ENCODE measurements at regions not wholly inside any gene's neighbourhood (a gene's known extent, or its start where the extent isn't known, plus 50 kb on each side); places are given as distances from the start of the nearest gene placed in this dataset.

DNA sequence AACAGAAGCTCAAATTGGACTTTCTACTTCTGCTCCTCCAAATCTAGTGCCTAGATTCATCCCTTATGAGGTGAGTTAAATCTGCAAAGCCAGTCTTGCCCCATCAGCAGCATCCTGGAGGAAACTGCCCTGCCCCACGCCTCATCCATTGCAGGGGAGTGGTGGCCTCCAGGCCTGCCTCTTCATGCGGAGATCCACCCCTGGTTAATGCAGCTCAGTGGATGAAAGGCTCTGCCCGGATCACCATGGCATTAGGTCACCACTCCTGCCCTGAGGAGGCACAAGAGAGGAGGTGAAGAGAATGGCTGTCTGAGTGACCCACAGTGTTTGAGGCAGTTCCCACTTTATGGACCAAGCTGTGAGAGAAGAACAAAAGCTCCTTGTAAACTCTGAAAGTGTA is 218.1 kb downstream of the C12orf75 start:
- CTCF ChIA-PET (ENCODE audit: low intra/inter-chr PET ratio, low total read pairs): no interaction called here
- no peaks in the 10 kb centered on the region for H3K36me3 ChIP-seq (replicated peaks in 1 of 2; ENCODE audit: control insufficient read depth in 1 of 2, insufficient read depth in 2 of 2, low read length in 2 of 2)
- WGBS (ENCODE audit: low lambda C conversion rate): 10% methylated on average over 2 of the region's 3 CpGs
- ATAC-seq (no peak), FAIRE-seq (no peak), DNase-seq (ENCODE audit: low spot score) (no peak)
- no peaks in the 10 kb centered on the region for H3K4me1 ChIP-seq (ENCODE audit: insufficient read depth, low read length)
- no peaks in the 10 kb centered on the region for H3K9me3 ChIP-seq (ENCODE audit: low read length)
- BruUV-seq (replicated peaks): no TSS peak
- in situ Hi-C loops (cut with HindIII; ENCODE audit: extremely low pct_ligation_motif_present, low pct_unique_long_range_greater_than_20kb): no loop called here
- no peak overlapping the region for H3K9ac ChIP-seq (ENCODE audit: insufficient read depth, low read depth, low read length)
- intact Hi-C loops (cut with micrococcal nuclease; ENCODE audit: unreplicated experiment): no loop called here
- POLR2A ChIA-PET: no interaction called here
- no peak overlapping the region for H3K4me2 ChIP-seq (ENCODE audit: low read depth, low read length)
- TF ChIP-seq STAG1 (CRISPR knock-in tag; IDR thresholded peaks at IDR 0.05) (no peak), BHLHE40 (IDR thresholded peaks at IDR 0.05; ENCODE audit: low read length) (no peak), GPN1 (CRISPR knock-in tag; IDR thresholded peaks at IDR 0.05; ENCODE audit: borderline replicate concordance) (no peak), SRF (IDR thresholded peaks at IDR 0.05; ENCODE audit: low read depth, low read length) (no peak), HDAC1 (CRISPR knock-in tag; IDR thresholded peaks at IDR 0.05) (no peak), ZNF788 (CRISPR knock-in tag; IDR thresholded peaks at IDR 0.05; ENCODE audit: borderline replicate concordance) (no peak), SNAPC2 (CRISPR knock-in tag; IDR thresholded peaks at IDR 0.05) (no peak), ZNF329 (CRISPR knock-in tag; IDR thresholded peaks at IDR 0.05; ENCODE audit: low read depth) (no peak), MYNN (CRISPR knock-in tag; IDR thresholded peaks at IDR 0.05; ENCODE audit: low read depth) (no peak), NFKB2 (CRISPR knock-in tag; IDR thresholded peaks at IDR 0.05; ENCODE audit: borderline replicate concordance) (no peak)
- TF ChIP-seq, protein P1, sequence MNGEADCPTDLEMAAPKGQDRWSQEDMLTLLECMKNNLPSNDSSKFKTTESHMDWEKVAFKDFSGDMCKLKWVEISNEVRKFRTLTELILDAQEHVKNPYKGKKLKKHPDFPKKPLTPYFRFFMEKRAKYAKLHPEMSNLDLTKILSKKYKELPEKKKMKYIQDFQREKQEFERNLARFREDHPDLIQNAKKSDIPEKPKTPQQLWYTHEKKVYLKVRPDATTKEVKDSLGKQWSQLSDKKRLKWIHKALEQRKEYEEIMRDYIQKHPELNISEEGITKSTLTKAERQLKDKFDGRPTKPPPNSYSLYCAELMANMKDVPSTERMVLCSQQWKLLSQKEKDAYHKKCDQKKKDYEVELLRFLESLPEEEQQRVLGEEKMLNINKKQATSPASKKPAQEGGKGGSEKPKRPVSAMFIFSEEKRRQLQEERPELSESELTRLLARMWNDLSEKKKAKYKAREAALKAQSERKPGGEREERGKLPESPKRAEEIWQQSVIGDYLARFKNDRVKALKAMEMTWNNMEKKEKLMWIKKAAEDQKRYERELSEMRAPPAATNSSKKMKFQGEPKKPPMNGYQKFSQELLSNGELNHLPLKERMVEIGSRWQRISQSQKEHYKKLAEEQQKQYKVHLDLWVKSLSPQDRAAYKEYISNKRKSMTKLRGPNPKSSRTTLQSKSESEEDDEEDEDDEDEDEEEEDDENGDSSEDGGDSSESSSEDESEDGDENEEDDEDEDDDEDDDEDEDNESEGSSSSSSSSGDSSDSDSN (CRISPR knock-in tag; IDR thresholded peaks at IDR 0.05): no peak
- TF ChIP-seq, protein P2, sequence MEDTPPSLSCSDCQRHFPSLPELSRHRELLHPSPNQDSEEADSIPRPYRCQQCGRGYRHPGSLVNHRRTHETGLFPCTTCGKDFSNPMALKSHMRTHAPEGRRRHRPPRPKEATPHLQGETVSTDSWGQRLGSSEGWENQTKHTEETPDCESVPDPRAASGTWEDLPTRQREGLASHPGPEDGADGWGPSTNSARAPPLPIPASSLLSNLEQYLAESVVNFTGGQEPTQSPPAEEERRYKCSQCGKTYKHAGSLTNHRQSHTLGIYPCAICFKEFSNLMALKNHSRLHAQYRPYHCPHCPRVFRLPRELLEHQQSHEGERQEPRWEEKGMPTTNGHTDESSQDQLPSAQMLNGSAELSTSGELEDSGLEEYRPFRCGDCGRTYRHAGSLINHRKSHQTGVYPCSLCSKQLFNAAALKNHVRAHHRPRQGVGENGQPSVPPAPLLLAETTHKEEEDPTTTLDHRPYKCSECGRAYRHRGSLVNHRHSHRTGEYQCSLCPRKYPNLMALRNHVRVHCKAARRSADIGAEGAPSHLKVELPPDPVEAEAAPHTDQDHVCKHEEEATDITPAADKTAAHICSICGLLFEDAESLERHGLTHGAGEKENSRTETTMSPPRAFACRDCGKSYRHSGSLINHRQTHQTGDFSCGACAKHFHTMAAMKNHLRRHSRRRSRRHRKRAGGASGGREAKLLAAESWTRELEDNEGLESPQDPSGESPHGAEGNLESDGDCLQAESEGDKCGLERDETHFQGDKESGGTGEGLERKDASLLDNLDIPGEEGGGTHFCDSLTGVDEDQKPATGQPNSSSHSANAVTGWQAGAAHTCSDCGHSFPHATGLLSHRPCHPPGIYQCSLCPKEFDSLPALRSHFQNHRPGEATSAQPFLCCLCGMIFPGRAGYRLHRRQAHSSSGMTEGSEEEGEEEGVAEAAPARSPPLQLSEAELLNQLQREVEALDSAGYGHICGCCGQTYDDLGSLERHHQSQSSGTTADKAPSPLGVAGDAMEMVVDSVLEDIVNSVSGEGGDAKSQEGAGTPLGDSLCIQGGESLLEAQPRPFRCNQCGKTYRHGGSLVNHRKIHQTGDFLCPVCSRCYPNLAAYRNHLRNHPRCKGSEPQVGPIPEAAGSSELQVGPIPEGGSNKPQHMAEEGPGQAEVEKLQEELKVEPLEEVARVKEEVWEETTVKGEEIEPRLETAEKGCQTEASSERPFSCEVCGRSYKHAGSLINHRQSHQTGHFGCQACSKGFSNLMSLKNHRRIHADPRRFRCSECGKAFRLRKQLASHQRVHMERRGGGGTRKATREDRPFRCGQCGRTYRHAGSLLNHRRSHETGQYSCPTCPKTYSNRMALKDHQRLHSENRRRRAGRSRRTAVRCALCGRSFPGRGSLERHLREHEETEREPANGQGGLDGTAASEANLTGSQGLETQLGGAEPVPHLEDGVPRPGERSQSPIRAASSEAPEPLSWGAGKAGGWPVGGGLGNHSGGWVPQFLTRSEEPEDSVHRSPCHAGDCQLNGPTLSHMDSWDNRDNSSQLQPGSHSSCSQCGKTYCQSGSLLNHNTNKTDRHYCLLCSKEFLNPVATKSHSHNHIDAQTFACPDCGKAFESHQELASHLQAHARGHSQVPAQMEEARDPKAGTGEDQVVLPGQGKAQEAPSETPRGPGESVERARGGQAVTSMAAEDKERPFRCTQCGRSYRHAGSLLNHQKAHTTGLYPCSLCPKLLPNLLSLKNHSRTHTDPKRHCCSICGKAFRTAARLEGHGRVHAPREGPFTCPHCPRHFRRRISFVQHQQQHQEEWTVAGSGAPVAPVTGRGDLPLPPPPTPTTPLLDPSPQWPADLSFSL (CRISPR knock-in tag; IDR thresholded peaks at IDR 0.05): no peak
- H3K4me3 ChIP-seq (replicated peaks in 1 of 3; ENCODE audit: insufficient read depth in 1 of 3, low read depth in 2 of 3, low read length in 3 of 3): no peak overlapping the region
- no peak overlapping the region for H3K27ac ChIP-seq (ENCODE audit: extremely low read length, insufficient read depth, low read length)
- no peak overlapping the region for H2AFZ ChIP-seq (ENCODE audit: low read length)
- H3K27me3 ChIP-seq (ENCODE audit: control insufficient read depth in 1 of 2, insufficient read depth in 2 of 2, low read length in 2 of 2): no peaks in the 10 kb centered on the region; a peak in 1 of 5 replicates
- no peaks in the 10 kb centered on the region for H4K20me1 ChIP-seq (ENCODE audit: insufficient read depth, low read length)
- no peaks in the 10 kb centered on the region for H3K79me2 ChIP-seq (ENCODE audit: insufficient read depth, low read length)
